HG03159 (cell line): ENCODE measurements at regions not wholly inside any gene's neighbourhood (a gene's known extent, or its start where the extent isn't known, plus 50 kb on each side); places are given as distances from the start of the nearest gene placed in this dataset.
"Not testable (repeated sequence)": the region's sequence is repeated elsewhere in the genome, so short reads cannot be mapped to it uniquely, and the experiment has no call there.

Source experiments
- ATAC-seq: cut with Tn5 transposase; IDR thresholded peaks from one replicate; pipeline ENCODE4 v1.9.1; 2021; ENCODE audit warnings: mild to moderate bottlenecking, moderate library complexity; ENCODE audit not compliant: unreplicated experiment

DNA sequence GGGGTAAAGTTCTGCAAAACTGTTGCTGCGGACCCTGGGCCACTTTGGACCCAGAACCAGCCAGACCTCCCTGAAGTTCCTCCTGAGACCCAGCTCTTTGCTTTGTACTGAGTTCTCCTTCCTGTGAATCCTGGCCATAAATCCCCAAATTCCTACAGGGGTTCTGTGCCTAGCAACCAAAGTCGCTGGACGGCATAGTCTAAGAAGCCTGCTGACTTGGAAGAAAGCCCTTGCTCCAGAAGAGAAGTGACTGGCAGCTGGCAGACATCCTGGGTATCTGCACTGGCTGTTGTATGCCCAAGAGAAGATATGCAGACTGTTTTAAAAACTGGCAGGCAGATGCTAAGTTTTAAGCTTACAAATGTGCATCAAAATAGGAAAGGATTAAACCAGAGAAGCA lies 99.9 kb upstream of the SLC24A4 start:
- ATAC-seq = no peak

DNA sequence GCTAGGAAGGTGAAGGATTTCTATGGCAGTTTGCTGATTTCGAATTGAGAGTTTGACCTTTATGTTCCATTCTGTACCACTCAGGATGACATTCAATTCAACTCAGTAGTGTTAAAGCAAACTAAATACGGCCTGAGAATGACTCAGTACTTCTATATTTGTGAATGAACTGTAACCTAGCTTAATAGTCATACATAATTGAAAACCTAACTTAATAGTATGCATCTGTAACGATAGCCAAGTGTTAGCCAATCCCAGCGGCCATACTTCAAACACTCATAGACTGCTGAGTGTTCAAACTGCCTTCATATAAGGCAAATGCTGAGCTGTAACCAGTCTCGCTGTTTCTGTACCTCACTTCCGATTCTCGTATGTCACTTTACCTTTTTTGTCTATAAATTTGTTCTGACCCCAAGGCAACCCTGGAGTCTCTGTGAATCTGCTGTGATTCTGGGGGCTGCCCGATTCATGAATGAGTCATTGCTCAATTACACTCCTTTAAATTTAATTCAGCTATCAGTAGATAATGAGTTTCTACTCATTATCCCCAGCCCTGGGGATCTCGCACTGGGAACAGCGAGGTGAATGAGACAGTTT lies 98.5 kb upstream of the SLC24A4 start:
- no peak for ATAC-seq

DNA sequence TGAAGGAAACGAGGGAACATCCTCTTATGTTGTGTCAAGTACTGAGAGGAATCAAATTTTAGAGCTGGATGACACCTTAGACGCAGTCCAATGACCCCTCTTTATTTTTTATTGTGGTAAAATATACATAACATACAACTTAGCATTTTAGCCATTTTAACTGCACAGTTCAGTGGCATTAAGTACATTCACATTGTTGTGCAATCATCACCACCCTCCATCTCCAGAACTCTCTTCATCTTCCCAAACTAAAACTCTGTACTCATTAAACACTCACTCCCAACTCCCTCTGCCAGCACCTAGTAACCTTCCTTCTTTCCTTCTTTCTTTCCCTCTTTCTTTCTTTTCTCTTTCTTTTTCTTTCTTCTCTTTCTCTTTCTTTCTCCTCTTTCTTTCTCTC lies 97.2 kb upstream of the SLC24A4 start:
- no peak for ATAC-seq

DNA sequence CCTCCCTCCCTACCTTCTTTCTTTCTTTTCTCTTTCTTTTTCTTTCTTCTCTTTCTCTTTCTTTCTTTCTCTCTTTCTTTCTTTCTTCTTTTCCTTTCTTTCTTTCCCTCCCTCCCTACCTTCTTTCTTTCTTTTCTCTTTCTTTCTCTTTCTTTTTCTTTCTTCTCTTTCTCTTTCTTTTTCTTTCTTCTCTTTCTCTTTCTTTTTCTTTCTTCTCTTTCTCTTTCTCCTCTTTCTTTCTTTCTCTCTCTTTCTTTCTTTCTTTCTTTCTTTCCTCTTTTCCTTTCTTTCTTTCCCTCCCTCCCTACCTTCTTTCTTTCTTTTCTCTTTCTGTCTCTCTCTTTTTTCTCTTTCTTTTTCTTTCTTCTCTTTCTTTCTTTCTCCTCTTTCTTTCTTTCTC lies 96.8 kb upstream of the SLC24A4 start:
- not testable (repeated sequence) for ATAC-seq

DNA sequence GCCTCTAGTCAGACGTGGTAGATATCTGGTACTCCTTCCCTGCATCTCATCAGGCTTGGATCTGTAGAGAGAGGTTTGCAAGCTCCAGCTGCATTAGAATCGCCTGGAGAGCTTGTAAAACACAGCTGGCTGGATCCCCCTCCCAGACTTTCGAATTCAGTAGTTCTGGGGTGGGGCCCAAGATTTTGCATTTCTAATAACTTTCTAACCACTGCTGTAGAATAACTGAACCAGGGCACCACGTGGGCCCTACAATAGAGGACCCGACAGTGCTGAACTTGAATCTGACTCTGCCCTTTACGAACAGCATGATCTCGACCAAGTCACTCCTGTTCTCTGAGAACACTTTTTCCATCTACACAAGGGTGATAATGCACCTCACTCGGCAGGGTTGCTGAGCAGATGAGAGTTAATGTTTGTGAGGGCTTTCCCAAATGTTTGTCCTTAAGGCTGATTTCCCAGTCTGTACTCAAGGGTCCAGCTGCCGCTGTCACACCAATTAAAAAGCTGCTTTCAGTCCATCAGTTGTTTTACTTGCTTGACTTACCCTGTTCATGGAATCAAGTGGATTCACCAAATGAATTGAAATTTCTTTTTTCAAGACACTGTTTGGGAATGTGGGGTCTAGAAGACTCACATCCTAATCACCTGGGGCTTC lies 86.6 kb upstream of the SLC24A4 start:
- no peak for ATAC-seq

DNA sequence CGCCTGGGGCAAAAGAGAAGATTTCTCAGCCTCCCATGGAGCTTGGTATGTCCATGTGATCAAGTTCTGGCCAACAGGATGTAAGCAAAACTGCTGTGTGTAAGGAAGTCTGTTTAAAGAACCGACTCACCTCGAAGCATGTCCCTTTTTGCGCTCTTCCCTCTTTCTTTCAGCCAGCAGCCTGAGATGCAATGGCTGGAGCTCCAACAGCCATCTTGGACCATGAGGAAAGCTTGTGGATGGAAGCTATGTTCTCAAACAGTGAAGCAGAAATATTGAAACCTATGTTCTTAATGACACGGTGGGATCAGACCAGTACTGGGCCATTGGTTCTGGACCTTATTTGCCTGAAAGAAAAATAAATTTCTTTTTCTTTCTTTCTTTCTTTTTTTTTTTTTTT lies 82.3 kb upstream of the SLC24A4 start:
- no peak for ATAC-seq

DNA sequence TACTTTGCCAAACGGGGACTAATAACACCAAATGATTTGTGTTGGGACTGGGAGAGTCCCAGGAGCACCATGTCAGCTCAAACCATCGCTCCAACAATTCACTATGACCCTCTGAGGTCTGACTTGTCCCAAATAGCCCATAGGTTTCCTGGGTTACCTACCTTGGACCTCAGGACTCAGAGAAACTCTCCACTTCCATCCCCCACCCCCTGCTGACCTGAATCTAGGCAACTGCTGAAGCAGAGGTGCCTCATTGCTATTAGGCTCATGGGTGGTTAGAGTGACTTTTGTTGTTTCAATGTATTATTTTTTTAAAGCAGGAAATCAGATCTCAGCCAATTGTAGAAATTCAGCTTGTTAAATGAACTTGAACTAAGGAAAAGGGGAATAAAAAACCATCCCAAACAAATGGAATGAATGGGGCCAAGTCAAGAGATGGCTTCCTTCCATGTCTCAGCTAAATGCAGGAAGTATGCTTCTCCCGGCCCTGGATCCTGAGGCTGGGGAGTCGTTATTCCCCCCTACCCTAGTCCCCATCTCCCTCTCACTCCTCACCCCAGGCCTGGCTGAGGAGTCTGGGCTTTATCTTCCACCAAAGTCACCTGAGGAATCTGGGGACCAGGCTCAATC lies 80.9 kb upstream of the SLC24A4 start:
- no peak for ATAC-seq

DNA sequence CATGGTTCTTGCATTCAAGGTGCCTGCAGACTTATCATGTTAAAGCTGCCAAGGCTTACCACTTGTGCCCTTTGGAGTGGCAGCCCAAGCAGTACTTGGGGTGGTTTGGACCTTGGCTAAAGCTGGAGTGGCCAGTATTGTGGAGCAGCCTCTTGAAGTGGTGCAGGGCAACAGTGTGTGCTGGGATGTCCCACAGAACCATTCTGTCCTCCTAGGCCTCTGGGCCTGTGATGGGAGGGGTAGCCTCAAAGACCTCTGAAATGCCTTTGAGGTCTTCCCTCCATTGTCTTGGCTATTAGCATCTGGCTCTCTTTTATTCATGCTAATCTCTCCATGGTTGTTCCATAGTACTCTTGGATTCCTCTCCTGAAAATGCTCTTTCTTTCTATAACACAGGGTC lies 78.2 kb upstream of the SLC24A4 start:
- ATAC-seq = no peak

DNA sequence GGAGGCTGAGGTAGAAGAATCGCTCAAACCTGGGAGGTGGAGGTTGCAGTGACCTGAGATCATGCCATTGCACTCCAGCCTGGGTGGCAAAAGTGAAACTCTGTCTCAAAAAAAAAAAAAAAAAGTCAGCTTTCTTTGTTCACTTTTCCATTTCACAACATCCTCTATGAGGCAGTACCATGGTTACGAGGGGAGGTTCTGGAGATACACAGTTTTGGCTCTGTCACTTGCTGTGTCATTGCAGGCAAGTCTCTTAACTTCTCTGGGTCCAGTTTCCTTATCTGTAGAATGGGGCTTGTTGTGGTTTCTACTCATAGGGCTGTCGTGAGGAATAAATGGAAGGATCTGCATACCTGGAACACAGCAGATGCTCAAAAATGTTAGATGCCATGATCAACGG lies 75.6 kb upstream of the SLC24A4 start:
- no peak for ATAC-seq

DNA sequence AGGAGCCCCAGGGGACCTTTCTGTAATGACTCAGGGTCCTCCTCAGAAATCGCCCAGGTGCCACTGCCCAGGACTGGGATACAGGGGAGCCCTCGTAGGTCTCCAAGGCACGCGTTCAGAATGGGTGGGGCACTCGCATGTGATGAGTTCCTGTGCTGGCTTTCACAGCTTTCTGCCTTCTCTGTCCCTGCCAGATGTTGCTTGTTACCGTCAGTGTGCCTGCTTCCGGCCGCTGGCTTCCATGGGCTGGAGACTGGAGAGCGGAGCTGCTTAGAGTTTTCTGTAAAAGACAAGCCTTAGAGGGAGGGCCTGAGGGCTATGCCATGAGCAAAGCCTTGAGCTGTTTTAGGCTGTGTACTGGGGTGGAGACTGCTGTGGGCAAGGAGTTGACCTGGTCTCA lies 75.0 kb upstream of the SLC24A4 start:
- no peak for ATAC-seq

DNA sequence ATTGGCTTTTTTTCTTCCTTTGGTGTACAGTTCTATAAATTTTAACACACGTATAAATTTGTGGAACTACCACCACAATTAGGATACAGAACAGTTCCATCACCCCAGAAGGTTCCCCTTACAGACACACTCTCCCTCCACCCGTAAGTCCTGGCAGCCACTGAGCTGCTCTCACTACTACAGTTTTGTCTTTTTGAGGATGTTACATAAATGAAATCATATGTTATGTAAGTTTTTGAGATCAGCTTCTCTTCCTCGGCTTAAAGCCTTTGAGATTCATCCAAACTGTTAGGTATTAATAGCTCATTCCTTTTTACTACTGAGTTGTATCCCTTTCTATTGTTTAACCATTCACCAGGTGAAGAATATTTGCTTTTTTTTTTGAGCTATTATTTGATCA lies 74.3 kb upstream of the SLC24A4 start:
- ATAC-seq = no peak

DNA sequence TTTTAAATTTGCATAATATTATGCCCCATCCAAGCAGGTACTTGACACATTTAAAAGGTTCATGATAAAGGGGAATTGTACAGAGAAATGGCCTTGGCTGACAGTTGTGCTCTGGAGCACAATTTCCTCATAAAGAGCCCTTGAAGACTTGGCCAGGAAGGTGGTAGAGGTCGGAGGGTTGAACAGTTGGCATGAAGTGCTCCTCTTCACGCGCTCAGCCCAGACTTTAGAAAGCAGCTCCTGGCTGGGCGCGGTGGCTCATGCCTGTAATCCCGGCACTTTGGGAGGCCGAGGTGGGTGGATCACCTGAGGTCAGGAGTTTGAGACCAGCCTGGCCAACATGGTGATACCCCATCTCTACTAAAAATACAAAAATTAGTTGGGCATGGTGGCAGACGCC lies 72.6 kb upstream of the SLC24A4 start:
- ATAC-seq = not testable (repeated sequence)

DNA sequence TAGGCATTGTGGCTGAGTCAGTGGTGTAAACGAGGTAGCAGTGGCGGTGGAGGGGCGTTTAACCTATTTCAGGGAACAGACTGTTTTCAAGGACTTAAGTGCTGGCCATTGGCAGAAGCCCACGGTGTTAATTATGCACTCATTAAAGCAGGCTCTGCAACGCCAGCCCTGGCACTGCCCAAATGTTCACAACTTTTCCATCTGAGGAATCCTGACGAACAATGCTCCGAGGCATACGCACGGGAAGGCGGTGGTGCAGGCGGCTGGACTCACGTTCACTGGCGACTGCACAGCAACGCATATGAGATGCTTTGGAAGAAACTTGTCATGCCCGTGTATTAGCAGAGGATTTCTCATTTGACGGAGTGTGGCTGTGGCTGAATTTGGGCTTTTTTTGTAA lies 70.6 kb upstream of the SLC24A4 start:
- ATAC-seq = no peak

DNA sequence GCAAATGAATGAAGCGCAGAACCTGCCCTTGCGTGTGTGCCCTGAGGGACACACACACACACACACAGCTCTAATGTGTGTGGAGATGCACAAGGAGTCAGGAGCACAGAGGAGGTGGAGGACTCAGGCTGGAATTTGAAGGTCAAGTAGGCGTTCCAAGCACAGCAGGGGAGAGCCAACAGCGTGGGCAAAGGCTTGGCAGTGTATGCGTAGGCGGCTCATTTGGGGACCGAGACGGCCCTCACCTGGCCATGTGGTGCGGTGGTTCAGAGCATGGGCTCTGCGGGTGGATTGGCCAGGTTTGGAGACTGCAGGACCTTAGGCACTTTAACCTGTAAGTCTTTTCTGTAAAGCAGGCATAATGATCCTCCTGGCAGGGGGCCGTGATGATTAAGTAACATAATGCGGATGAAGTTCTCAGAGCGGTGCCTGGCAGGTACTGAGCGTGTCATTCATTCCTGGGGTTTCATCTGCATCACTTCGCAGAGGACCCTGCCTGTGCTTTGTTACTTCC lies 69.5 kb upstream of the SLC24A4 start:
- ATAC-seq = no peak

DNA sequence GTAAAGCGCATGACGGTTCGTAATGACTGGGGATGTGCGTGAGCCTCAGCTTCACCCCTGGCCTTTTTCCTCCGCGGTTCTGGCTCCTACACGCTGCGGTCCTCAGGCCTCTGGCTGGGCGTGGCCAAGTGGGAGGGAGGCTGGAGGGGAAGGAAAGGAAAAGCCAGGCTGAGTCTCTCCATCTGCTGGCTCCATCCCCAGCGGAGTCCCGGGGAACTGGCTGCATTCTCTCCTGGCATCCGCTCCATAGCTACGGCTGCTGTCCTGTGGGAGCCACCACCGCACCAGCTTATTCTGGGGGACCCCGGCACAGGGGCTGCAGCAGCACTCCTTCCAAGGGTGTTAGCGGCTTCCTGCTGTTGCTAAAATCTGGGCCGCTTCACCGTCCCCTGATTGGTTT lies 68.2 kb upstream of the SLC24A4 start:
- ATAC-seq = no peak

DNA sequence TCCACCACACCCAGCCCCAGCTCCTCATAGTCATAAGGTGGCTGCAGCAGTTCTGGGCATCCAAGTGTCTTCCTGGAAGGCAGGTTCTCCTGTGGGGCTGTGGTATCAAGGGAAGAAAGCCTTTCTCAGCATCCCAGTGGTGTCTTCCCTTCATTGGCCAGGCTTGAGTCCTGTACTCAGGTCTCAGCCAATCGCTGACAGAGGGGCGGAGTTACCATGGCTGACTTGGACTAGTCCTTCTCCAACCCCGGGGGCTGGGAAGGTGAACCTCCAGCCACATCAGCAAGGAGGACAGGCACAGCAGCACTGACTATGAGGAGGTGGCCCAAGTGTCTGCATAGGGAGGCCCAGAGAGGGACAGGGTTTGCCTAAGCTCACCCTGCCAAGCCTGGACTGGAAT lies 64.0 kb upstream of the SLC24A4 start:
- ATAC-seq = no peak

DNA sequence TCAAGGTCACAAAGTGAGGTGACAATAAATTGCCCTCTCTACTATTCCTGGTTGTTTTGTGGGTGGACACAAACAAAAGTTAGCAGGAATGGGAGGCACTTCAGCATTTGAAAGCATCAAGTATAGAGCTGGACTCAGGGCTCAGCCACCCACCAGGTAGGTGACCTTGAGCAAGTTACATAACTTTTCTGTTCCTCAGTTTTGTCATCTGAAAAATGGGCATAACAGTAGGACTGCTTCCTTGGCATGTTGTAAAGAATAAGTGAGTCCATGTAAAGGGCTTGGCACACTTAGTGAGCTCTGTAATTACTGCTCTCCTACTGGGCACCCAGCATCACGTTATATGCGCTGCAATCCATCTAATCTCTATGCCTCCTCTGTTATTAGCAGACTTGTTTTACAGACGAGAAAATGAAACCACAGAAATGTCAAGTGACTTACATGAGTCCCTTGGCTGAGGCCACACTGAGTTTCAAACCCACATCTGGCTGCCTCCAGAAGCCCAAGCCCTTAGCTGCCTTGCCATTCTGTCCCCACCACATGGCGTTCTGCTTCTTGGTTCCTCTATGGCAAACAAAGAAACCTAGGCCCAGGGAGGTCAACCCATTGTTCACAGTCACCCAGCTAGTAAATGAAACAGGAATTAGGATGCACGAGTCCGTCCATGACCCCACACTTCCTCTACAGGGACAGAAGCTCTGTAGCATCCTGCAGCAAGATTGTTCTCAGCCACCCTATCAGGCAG lies 63.2 kb upstream of the SLC24A4 start:
- ATAC-seq = peak; percentile 83

DNA sequence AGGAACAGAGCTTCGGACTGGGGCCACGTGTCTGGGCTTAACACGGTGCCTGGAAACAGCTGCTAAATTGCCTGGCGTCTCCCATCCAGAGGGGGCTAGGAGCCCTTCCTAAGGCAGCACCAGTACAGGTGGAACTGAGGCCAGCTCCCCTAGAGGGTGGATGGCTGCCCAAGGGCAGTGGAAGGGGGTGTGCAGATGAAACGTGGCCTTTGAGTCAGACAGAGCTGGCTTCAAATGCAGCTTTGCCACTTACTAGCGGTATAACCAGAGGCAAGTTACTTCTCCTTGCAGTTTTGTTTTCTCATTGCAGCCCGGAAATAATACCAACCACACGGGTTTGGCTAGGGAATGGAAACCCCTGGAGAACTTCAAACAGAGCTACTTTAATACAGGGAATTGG lies 59.3 kb upstream of the SLC24A4 start:
- ATAC-seq = no peak

DNA sequence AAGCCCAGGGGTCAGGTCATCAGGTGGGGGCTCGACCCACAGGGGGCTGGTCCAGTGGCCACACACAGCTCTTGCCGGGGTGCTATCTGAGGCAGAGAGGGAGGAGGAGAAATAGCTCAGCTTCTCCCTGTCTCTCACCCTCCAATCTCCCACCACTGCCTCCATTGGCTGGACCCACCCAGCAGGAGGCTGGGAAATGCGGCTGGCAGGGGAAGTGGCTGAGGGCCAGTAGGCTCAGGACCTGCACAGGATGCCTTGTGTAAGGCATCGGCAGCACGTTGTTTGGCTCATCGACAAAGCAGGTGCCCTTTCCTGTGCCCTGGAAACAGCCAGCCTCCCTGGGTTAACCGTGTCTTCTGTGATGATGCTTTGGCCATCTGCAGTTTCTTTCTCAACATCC lies 58.8 kb upstream of the SLC24A4 start:
- no peak for ATAC-seq

DNA sequence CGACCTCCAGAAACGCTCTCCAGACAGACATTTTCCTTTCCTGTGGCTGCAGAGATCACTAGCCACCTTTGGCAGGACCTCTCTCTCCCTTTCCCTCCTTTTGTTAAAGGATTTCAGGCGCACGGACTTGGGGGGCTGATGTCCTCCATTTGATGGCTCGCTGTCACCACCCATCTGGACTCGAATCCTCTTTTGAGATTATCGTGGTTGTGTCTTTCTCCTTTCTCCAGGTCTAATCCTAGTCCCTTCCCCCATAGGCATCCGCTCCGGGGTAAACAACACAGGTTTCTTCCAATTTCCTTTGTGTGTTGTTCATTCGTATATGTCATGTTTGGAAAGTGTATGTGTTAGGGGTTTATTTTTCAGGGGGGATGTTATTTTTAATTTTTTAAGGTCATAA lies 56.7 kb upstream of the SLC24A4 start:
- ATAC-seq = no peak
